ENCODE measurements at regions not wholly inside any gene's neighbourhood (a gene's known extent, or its start where the extent isn't known, plus 50 kb on each side); places are given as distances from the start of the nearest gene placed in this dataset.

DNA sequence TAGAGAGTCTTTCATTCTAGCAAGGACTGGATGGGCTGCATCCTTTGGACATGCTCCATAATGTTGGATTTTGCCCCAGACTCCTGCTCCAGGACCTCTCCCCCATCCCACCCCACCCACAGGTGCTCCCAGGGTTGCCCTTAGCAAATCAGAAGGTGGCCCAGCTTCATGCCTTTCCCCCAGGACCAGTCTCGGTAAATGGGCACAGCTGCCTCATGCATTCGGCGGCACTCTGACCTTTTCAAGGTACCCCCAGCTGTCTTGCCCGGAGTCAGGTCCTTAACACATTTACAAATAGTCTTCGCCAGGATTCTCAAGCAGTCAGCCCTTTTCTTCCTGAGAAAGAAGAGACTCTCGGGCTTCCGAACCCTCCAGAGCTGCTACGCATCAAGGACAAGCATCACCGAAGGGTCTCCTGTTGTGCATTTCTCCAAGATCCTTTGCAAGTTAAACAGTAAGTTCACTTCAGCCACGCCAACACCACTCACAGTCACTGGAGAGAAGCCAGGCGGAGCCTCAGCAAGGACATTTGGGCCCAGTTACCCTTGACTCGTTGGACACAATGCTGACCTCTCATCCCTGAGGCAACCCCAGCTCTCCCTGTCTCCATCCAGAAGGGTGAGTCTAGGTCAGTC is 287.8 kb downstream of the FAM43A start:
- DNase-seq (ENCODE audit: low spot score), result no peak

DNA sequence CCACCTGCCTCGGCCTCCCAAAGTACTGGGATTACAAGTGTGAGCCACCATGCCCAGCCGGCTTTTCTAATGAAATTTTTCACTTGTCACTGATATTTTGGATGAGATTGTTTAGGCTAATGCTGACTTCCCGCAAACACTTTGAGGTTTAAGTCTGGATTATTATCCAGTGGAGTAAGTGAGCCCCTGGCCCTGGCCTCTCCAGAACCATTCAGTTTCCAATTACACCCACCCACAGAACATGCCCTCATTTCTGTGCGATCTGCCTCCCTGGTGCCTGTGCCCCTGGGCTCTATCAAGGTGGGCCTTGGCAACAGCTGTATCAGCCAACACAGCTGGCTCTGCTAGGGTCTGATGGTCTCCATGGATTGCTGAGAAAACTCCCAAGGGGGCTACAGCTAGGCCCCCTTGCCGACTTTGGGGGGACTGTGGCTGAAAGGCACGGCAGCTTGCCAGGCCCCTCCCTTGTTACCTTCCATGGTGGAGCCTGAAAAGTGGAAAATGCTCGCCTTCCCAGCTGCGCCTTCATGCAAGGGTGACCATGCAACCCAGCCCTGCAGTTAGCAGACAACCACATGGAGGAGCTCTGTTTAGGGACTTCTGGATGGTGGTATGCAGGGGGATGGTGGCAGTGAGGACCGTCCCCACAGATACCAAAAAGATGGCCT is 288.9 kb downstream of the FAM43A start:
- no peak for DNase-seq (ENCODE audit: low spot score)

DNA sequence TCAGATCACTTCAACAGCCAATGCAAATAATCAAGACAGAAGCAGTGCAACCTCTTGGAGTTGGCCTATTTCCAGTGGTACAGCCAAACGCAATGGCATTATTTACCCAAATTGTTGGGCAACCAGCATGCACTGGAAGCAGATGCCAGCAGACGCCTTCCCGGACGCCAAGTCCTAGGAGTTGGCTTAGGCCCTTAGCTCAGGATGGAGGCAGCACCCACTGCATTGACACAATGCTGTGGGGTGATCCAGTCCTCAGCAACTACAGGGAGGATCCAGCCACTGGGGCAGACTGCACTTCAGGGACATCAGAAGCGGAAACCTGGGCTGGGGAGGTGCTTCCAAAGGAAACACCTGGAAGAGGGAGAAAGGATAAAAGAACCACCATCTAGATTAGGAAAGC is 290.4 kb downstream of the FAM43A start:
- DNase-seq (ENCODE audit: low spot score), result no peak

DNA sequence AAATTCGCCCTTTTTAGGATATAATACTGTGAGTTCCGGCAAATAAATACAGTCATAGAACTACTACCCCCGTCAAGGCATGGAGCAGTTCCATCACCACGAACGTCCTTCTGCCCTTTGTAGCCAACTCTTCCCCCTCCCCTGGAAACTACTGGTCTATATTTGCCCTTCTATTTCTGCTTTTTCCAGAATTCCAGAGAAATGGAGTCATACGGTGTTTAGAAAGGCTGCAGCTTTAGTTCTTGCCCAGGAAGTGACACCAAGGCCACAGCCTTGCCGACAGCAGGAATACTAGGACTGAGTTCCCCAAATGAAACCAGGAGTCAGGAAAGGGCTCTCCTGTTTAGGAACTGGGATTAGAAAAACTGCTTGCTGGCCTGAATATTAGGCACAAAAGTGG is 291.2 kb downstream of the FAM43A start:
- no peak for DNase-seq (ENCODE audit: low spot score)

- DNase-seq (ENCODE audit: low spot score), result no peak
Measured at GRCh38 chr3:194977356-194977755, 291.7 kb downstream of the FAM43A start.

DNA sequence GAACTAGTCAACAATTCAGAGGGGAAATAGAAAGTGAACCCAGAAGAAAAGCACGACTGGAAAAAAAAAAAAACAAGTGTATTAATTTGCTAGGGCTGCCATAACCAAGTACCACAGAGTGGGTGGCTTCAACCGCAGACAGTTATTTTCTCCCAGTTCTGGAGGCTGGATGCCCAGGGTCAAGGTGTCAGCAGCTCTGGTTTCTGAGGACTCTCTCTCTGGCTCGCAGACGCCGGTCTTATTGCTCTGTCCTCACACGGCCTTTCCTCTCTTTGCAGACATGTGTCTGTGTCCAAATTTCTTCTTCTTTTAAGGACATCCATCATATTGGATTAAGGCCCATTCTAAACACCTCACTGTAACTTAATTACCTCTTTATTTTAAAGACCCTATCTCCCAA is 291.8 kb downstream of the XXYLT1 start:
- no peak for DNase-seq (ENCODE audit: low spot score)

DNA sequence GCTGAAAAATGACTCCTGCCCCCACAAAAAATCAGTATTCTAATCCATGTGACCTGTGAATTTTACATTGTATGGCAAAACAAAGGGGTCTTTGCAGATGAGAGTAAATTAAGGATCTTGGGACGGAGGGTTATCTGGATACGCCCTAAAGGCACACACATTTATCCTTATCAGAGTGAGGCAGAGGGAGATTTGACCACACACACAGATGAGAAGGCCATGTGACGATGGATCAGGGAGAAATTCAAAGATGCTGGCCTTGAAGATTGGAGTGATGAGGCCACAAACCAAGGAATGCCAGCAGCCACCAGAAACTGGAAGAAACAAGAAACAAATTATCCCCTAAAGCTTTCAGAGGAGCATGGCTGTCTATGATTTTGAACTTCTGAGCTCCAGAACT is 288.5 kb downstream of the XXYLT1 start:
- DNase-seq (ENCODE audit: low spot score), result no peak

DNA sequence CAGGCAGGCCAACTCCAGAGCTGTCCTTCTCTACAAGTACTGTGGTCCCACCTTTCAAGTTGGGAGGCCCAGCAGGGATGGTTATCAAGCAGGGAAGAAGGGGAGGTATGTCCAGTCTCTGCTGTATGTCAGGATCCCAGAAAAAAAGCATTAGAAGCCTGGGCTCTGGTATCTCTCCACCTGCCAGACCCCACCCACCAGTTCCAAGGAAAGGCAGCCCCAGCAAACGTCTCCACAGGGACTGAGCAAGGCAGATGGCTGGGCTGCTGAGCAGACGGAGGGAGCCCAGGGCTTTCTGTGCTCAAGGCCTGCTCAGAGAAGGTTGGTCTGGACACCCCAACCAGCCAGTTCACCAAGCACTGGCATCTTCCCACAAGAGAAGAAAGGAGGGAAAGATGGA is 287.8 kb downstream of the XXYLT1 start:
- no peak for DNase-seq (ENCODE audit: low spot score)

GRCh38 chr3:194983620-194984019 is 287.3 kb downstream of the XXYLT1 start:
- no peak for DNase-seq (ENCODE audit: low spot score)

- DNase-seq (ENCODE audit: low spot score), result no peak
Measured at GRCh38 chr3:194984066-194984465, 286.9 kb downstream of the XXYLT1 start.

- no peak for DNase-seq (ENCODE audit: low spot score)
Measured at GRCh38 chr3:194984622-194985021, 286.3 kb downstream of the XXYLT1 start.

DNA sequence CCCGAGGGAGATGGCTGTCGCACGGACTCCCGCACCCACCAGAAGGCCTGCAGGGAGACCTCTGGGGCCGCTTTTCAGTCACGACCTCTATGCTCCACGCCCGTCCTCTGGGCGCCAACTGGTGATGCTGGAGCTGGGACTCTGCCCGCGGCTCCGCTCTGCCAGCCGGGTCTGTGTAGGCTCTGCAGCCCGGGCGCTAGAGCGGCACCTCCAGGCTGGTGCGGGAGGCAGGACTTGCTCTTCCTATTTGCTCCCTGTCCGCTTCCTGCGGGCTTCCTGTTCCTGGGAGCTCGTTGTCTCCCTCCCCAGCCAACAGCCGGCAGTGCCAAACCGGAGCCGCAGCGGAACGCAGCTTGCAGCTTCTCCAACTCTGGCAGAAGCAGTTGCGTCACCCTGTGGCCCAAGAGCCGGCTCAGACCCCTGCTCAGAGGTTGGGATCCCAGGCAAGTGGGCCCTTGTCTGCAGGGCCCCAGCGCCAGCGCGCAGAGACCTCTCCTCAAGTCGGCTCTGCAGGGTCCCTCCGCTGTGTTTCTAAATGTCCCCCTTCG is 285.9 kb downstream of the XXYLT1 start:
- DNase-seq (ENCODE audit: low spot score), result no peak

GRCh38 chr3:194986208-194987043 is 284.5 kb downstream of the XXYLT1 start:
- no peak for DNase-seq (ENCODE audit: low spot score)

GRCh38 chr3:194987571-194988494 is 283.1 kb downstream of the XXYLT1 start:
- DNase-seq (ENCODE audit: low spot score), result no peak

GRCh38 chr3:194988495-194989165 is 282.3 kb downstream of the XXYLT1 start:
- no peak for DNase-seq (ENCODE audit: low spot score)

- no peak for DNase-seq (ENCODE audit: low spot score)
Measured at GRCh38 chr3:194989241-194989640, 281.7 kb downstream of the XXYLT1 start.

GRCh38 chr3:194990454-194991337 is 280.3 kb downstream of the XXYLT1 start:
- DNase-seq (ENCODE audit: low spot score), result no peak

DNA sequence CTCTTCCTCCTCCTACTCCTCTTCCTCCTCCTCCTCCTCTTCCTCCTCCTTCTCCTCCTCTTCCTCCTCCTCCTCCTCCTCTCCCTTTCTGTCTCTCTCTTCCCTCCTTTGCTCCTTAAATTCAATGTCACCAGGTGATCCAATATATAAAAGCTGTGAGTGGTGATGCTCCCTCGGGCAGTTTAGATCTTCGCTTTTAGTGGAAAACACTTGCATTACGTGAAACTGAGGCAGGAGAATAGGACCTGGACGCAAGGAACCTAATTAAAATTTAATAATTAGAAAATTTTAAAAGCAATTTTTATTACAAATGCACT is 279.7 kb downstream of the XXYLT1 start:
- DNase-seq (ENCODE audit: low spot score), result no peak

- DNase-seq (ENCODE audit: low spot score), result no peak
Measured at GRCh38 chr3:194993896-194994295, 277.1 kb downstream of the XXYLT1 start.

- DNase-seq (ENCODE audit: low spot score), result no peak
Measured at GRCh38 chr3:194994551-194994981, 276.4 kb downstream of the XXYLT1 start.

Measured in D341Med (cell line).